NCI-H128 (cell line): ENCODE measurements at regions not wholly inside any gene's neighbourhood (a gene's known extent, or its start where the extent isn't known, plus 50 kb on each side); places are given as distances from the start of the nearest gene placed in this dataset.

Experiments
- DNase-seq: peaks from one replicate; lab custom pipeline; 2025; ENCODE audit not compliant: unreplicated experiment; lab: John Stamatoyannopoulos, UW

- DNase-seq = no peak
Measured at GRCh38 chr2:221276601-221277000, 295.5 kb downstream of the EPHA4 start.

- DNase-seq = no peak
Measured at GRCh38 chr2:221282386-221282785, 289.7 kb downstream of the EPHA4 start.

GRCh38 chr2:221283896-221284545, 288.1 kb downstream of the EPHA4 start:
- DNase-seq = no peak

DNA sequence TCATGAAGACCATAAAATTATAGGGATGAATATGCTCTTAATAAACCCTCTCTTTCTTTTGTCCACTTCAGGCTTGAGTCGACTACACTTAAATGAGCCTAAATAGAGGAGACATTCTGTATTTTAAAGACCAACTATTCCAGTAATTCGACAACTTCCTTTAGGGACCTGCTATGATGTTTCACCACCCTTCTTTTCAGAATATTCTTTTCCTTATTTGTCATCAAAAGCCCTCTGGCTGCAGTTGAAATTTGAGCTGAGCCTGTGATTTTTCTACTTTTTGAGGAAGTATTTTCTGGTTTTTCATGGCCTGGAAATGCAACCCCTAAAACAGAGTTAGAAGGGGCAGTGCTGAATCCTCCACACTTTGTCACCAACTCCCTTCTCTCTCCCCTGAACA, 287.0 kb downstream of the EPHA4 start:
- no peak for DNase-seq

DNA sequence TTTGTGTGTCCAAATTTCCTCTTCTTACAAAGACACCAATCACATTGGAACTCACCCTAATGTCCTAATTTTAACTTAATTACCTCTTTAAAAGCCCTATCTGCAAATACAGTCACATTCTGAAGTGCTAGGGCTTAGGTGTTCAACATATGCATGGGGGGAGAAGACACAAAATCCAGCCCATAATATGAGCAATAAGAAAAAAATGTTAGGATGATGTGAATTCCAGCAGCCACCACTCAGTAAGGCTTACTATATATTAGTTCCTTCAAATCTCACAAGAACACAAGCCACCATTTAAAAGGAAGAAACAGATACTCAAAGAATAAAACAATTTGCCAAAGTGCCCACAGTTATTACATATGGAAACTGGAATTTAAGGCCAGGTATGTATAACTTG, 285.7 kb downstream of the EPHA4 start:
- no peak for DNase-seq

DNA sequence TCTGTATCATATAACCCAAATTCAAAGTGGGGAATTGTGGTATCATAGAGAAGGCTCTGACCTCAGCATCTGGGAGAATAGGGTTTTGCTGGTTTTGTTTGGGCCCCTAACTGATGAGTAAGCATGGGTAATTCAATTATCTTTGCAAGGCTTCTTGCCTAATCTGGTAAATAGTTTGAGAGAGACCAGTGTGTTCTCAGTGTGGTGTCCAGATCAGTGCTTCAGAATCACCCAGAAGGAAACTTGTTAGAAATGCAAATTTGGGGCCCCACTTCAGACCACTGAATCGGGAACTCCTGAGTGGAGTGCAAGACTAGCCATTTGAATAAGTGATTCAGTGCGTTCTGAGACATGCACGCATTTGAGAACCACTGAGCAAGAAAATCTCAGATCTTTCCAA, 282.7 kb downstream of the EPHA4 start:
- no peak for DNase-seq

- DNase-seq = no peak
Measured at GRCh38 chr2:221289846-221290245, 282.3 kb downstream of the EPHA4 start.

DNA sequence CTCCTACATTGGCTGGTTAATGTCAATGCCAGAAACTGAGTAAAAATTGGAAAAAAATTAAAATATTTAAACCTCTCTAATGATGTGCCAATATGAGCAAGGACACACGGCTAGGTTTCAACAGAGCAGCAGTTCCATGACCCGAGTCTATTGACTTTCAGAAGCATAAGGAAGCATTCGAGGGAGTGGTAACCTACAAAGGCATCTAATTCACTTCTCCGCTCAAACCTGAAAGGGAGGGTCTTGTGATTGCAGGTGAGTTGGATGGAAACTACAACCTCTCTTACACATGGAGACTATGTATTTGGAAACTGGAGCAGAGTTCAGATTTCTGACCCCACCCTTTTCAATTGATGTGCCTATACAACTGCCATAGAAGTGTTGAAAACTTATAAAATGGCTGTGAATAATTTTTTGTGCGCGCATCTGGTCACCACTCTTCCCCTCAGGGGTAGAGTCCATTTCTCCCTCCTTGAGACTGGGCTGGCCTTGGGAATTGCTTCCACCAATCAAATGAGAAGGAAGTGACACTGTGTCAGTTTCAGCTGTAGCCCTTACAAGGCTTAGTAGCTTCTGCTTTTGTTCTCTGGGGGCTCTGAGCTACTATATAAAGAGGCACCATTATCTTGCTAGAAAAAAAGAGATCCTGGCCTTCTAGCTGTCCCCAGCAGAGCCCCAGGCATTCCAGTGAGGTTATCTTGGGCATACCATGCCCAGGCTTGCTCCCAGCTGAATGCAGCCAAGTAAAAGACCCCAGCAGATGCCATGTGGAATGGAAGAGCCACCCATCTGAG, 278.0 kb downstream of the EPHA4 start:
- DNase-seq = no peak

GRCh38 chr2:221304916-221305315, 267.2 kb downstream of the EPHA4 start:
- no peak for DNase-seq

- DNase-seq = no peak
Measured at GRCh38 chr2:221308507-221309066, 263.5 kb downstream of the EPHA4 start.

DNA sequence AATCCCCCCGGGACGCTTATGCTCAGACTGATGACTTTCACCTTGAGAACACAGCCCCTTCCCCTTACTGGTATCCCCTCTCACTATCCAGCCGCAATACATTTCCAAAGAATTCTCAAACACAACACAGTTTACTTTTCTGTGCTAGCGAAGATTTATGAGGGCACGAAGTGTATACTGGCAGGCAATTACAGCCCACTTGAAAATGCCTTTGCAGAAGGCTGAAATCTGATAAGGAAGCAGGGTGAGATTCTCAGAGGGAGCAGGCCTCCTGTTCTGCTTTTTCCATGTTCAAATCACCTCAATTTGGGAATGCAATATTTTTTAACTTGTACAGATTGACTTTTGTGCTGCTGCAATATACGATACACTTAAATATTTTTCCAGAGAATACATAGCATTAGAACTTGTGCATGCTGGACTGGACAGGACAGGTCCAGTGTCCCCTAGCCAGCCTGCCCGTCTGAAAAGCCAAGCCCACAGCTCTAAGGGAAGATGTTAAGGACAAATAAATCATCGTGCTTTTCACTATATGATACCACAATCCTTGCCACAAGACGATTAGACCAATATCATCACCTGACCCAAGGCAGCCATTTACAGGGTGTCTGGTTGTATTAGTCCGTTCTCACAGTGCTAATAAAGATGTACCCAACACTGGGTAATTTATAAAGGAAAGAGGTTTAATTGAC, 262.1 kb downstream of the EPHA4 start:
- no peak for DNase-seq

GRCh38 chr2:221310730-221311129, 261.4 kb downstream of the EPHA4 start:
- DNase-seq = no peak

GRCh38 chr2:221312634-221313033, 259.5 kb downstream of the EPHA4 start:
- DNase-seq = no peak

DNA sequence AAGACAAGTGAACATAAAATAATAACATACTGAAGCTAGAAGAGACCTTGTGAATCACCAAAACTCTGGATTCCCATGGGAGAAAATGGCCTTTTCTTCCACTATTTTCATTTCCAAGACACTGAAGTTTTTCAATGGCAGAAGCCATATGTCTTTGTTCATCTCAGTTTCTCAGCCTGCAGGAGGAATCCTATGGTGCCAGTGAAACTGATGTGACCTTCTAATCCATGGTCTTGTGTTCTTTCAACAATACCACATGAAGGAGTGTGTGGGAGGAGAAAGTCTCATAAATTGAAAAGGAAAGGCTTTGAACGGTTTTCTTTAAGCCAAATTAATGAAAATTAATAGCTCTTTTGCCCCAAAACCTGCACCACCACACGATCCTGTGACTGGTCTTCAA, 257.3 kb downstream of the EPHA4 start:
- no peak for DNase-seq

DNA sequence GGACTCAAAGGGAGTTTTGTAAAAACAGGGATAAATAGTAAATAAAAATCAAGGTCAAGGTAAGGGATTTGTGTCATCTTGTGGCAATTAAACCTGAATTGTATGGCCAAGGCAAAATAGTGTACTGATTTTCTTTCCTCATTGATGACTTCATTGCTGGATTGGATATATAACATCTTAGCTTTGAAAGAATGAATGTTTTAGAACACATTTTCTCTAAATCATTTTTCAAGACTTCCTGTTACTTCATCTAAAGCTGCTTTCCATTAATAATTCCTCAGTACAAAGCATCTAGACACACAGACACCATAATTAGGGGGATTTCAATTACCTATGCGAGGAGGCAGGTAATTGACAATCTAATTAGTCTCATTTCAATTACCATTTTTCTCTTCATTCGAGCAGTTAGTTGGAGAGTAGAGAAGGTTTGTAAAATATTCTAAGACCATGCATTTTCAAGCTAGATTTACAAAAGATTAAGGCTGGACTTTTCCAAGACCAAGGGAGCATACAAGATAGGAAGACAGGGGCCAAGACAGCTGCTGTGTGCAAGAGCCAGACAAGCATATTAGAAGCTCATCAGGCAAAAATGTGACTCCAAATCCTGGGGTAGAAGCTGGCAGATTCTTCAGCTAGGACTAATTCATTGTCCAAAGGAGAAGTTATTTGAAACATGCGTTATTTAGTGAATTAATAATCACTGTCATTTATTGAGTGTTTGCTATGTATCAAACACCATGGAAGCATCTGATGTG, 253.6 kb downstream of the EPHA4 start:
- no peak for DNase-seq

- DNase-seq = no peak
Measured at GRCh38 chr2:221322741-221323140, 249.4 kb downstream of the EPHA4 start.

GRCh38 chr2:221323513-221323912, 248.6 kb downstream of the EPHA4 start:
- DNase-seq = no peak

DNA sequence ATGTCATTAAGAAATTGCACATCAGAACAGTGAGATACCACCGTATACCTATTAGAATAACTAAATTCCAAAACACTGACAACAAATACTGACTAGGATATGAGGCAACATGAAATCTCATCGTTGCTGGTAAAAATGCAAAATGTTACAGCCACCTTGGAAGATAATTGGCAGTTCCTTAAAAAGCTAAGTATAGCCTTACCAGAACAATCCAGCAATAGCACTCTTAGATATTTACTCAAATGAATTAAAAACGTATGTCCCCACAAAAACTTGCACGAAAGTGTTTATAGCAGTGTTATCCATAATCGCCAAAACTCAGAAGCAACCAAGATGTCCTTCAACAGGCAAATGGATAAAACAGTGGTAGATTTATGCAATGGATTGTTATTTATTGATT, 241.7 kb downstream of the EPHA4 start:
- DNase-seq = no peak

GRCh38 chr2:221334481-221335218, 237.5 kb downstream of the EPHA4 start:
- DNase-seq = no peak

- no peak for DNase-seq
Measured at GRCh38 chr2:221335219-221335752, 236.8 kb downstream of the EPHA4 start.
